T-helper 1 cell treated with Interleukin-12 subunit alpha and Interleukin-12 subunit beta and Interleukin-4 antibody, amounts not matched to agents 30 ng/mL and 1 ng/mL, for 36 hours (primary cell): ENCODE measurements at regions not wholly inside any gene's neighbourhood (a gene's known extent, or its start where the extent isn't known, plus 50 kb on each side); places are given as distances from the start of the nearest gene placed in this dataset.

Experiments used
- intact Hi-C: fragments of 100-400 bp; cut with micrococcal nuclease; formaldehyde crosslinking; loops from one replicate; pipeline ENCODE4 v1.15.1; 2024

DNA sequence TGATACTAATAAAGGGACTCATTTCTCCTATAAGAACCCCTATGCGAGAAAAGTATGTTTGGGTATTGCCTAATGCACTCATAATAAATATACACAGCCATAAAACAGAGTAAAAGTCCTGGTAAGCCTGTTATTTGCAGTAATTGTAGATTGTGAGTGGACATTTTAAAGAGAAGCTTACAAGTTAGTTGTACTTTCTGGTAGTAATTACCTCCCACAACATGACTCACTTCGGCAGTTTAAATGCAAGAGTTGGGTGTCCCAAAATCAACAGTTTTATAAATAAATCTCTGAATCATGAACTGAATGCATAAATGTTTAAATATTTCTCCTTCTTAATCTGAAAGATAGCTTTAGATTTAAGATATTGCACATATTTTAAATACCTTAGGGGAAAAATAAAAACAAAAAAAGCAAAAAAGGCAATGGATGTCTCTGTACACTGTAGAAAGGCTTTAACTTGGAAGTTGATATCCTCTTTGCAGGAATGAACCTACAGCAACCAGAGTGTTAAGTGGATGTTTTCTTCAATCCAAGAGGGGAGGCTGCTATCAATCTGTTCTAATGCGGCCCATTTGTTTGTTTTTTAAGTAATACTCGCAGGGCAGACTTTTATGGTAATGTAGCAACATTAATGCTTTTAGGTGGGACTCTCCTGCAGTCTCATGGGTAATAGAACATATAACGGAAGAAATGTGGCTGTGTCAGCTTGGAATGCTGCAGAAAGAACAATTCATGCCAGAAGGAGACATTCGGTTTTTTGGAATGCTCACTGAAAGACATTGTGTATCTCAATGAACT is 57.3 kb upstream of the ZEB1 start:
- intact Hi-C loops: no loop called here

DNA sequence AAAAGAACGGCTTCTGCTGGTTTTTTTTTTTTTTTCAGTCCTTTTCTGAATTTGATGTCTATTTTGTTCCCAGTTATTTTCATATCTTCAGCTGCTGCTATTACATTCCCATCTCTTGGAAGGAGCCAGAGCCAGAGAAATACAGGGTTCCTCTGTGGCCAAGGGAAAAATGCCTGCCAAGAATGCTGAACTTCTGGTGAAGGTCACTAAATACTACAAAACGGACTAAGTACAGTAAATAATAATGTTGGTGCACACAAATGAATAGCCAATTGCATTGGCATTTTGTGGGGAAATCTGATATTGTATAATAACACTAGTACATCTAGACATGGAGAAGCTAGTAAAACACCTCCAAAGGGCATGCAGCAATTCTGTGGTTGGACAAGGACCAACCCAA is 56.3 kb upstream of the ZEB1 start:
- intact Hi-C loops: no loop called here

DNA sequence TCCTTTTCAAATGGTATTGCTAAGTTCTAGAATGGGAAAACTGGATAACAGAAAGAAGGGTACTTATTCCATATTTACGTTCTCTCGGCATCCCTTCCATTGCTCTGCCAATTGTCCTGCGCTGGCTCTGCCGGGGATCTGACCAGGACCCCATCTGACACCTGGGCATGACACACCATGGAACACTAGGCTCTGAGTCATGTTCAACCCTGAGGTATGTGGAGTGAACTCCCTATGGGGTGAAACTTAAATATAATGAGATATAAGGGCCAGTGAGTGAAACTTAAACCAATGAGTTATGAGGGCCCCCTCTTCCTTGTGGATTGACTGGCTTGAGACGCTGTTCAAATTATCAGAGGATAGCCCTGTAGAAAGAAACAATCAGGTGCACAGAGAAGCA is 55.1 kb upstream of the ZEB1 start:
- intact Hi-C loops: no loop called here

DNA sequence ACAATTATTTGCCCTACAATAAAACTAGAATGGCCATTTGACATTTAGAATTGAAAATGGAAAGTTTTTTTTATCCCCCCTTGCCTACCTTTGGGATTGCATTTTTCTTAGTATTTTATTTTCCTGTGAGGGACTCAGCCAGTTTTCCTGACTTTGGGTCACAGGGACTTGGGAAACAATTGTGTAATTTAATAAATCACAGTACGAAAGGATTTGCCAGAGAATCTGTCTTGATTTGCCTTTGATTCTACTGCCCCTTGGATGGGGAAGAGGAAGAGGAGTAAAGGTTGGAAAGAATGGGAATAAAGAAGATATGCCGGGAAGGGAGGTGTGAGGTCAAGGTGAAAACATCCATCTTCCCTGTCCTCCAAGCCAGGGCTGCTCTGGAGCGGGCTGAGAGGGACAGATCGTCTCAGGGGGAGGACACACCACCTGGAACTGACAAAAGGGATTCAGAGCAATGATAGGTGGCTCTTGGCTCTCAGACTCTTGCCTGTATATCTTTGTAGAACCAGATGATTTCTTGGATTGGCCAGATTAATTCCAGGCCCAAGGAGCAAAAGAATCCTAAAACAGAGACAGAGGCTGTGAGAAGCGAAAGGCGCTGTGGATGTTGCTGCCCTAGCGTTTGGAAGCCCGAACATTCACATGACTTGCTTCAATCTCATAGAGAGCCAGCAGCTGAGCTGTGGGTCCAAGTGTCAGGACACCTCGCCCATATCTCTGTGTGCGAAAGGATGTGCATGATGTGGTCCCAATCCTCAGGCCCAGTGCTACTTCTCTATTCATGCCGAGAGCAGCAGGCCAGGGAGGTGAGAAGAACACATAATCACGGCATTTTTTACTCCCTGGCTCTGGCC is 50.3 kb upstream of the ZEB1 start:
- intact Hi-C loops: no loop called here
